ENCODE measurements at regions not wholly inside any gene's neighbourhood (a gene's known extent, or its start where the extent isn't known, plus 50 kb on each side); places are given as distances from the start of the nearest gene placed in this dataset.
A peak's percentile ranks its signal among the peaks of the same experiment; 100 is the strongest.

- Histone ChIP-seq H3K36me3 (no peaks in the 10 kb centered on the region), H3K9me3 (no peaks in the 10 kb centered on the region), H3K27ac (no peak overlapping the region), H3K4me1 (no peaks in the 10 kb centered on the region), H3K27me3 (peaks cover 0 to 2% (median 0%) of the 10 kb centered on the region in 4 donors), H3K4me3 (no peak overlapping the region)
- FAIRE-seq: no peak
- ATAC-seq: no peak
- 68 to 80% methylated on average over 2 of the region's 2 CpGs for WGBS, 2 donors
- no peak for TF ChIP-seq CTCF (IDR thresholded peaks at IDR 0.05)
- intact Hi-C loops (cut with DNase I): no loop called here
- no peak for DNase-seq
Observed at GRCh38 chr14:34318014-34318413, 144.0 kb downstream of the SPTSSA start.

- intact Hi-C loops (cut with DNase I): no loop called here
- Histone ChIP-seq H3K27me3 (peaks cover 0 to 2% (median 0%) of the 10 kb centered on the region in 4 donors), H3K27ac (no peak overlapping the region), H3K4me1 (no peaks in the 10 kb centered on the region), H3K4me3 (no peak overlapping the region), H3K9me3 (no peaks in the 10 kb centered on the region), H3K36me3 (no peaks in the 10 kb centered on the region)
- no peak for FAIRE-seq
- TF ChIP-seq CTCF (IDR thresholded peaks at IDR 0.05): no peak
- ATAC-seq: no peak
- WGBS, 2 donors: 92 to 95% methylated on average over 1 of the region's 1 CpG
- no peak for DNase-seq
Observed at GRCh38 chr14:34310724-34311123, 151.3 kb downstream of the SPTSSA start.

- Histone ChIP-seq H3K36me3 (no peaks in the 10 kb centered on the region), H3K9me3 (no peaks in the 10 kb centered on the region), H3K27me3 (no peaks in the 10 kb centered on the region), H3K4me1 (peaks cover 3 to 6% (median 5%) of the 10 kb centered on the region in 3 donors), H3K4me3 (no peak overlapping the region), H3K27ac (no peak overlapping the region)
- FAIRE-seq (no peak), DNase-seq (no peak), ATAC-seq (no peak)
- TF ChIP-seq CTCF (IDR thresholded peaks at IDR 0.05): no peak
- WGBS, 2 donors: 88 to 89% methylated on average over 2 of the region's 2 CpGs
- intact Hi-C loops (cut with DNase I): no loop called here
Observed at GRCh38 chr14:34303811-34304210, 158.2 kb downstream of the SPTSSA start.

GRCh38 chr14:34302654-34303053 lies 159.4 kb downstream of the SPTSSA start:
- Histone ChIP-seq H3K9me3 (no peaks in the 10 kb centered on the region), H3K27me3 (no peaks in the 10 kb centered on the region), H3K36me3 (no peaks in the 10 kb centered on the region), H3K27ac (no peak overlapping the region), H3K4me1 (peaks cover 3 to 6% (median 5%) of the 10 kb centered on the region in 3 donors), H3K4me3 (no peak overlapping the region)
- ATAC-seq (peak; percentile 93 to 96 (median 94)), FAIRE-seq (no peak), DNase-seq (peak in 4 of 6 donors; percentile 58 to 82 (median 76))
- intact Hi-C loops (cut with DNase I): no loop called here
- TF ChIP-seq CTCF (IDR thresholded peaks at IDR 0.05): no peak
- whole genome bisulfite sequencing, 2 donors: 23 to 29% methylated on average over 6 of the region's 6 CpGs

- WGBS, 2 donors: 47 to 49% methylated on average over 3 of the region's 3 CpGs
- FAIRE-seq: no peak
Observed at GRCh38 chr14:34300882-34301734, 160.9 kb downstream of the SPTSSA start.

More at GRCh38 chr14:34300882-34301734, 160.9 kb downstream of the SPTSSA start:
- Histone ChIP-seq H3K36me3 (no peaks in the 10 kb centered on the region), H3K27me3 (no peaks in the 10 kb centered on the region), H3K4me3 (no peak overlapping the region), H3K27ac (no peak overlapping the region), H3K4me1 (peaks cover 3 to 6% (median 5%) of the 10 kb centered on the region in 3 donors), H3K9me3 (no peaks in the 10 kb centered on the region)
- intact Hi-C loops (cut with DNase I): no loop called here
- peak in 1 of 6 donors; percentile 22 for DNase-seq
- TF ChIP-seq CTCF (IDR thresholded peaks at IDR 0.05): peak in 3 of 4 donors; percentile 23 to 45 (median 44)
- peak in 3 of 4 donors; percentile 50 to 57 (median 54) for ATAC-seq

Data from pancreas (tissue), 10 donors.